Osteoblast (primary cell): ENCODE measurements at regions not wholly inside any gene's neighbourhood (a gene's known extent, or its start where the extent isn't known, plus 50 kb on each side); places are given as distances from the start of the nearest gene placed in this dataset.

Experiments used
- DNase-seq: peaks from one replicate; pipeline ENCODE4 v3.0.0; 2011; ENCODE audit warnings: low spot score, mixed read lengths; ENCODE audit not compliant: insufficient read length; ENCODE audit errors: missing footprints
- H2AFZ ChIP-seq: 2 replicates; pipeline ENCODE4 v1.6.0; 2011; ENCODE audit warnings: mild to moderate bottlenecking, low read length
- H3K27ac ChIP-seq: 2 replicates; pipeline ENCODE4 v1.5.1; 2011; ENCODE audit warnings: mild to moderate bottlenecking, low read depth, low read length, moderate library complexity
- H3K27me3 ChIP-seq: 2 replicates; pipeline ENCODE4 v1.6.0; 2012; ENCODE audit warnings: mild to moderate bottlenecking, control low read depth, inconsistent platforms, low read length, moderate library complexity; ENCODE audit not compliant: insufficient read depth
- H3K36me3 ChIP-seq: 2 replicates; pipeline ENCODE4 v1.5.1; 2011; ENCODE audit warnings: mild to moderate bottlenecking, low read length, control low read depth, moderate library complexity; ENCODE audit not compliant: insufficient read depth
- H3K4me1 ChIP-seq: 2 replicates; pipeline ENCODE4 v1.5.1; 2011; ENCODE audit warnings: mild to moderate bottlenecking, low read length, control low read depth, moderate library complexity; ENCODE audit not compliant: insufficient read depth
- H3K4me2 ChIP-seq: 2 replicates; pipeline ENCODE4 v1.6.0; 2011; ENCODE audit warnings: mild to moderate bottlenecking, low read length; ENCODE audit not compliant: insufficient read depth
- H3K4me3 ChIP-seq: fragments of 200-600 bp; sonication (generic); 3 replicates; pipeline ENCODE4 v1.5.1; 2012; ENCODE audit warnings: mild to moderate bottlenecking, low read length, inconsistent platforms; ENCODE audit not compliant: insufficient read depth
- H3K79me2 ChIP-seq: 2 replicates; pipeline ENCODE4 v1.6.0; 2012; ENCODE audit warnings: mild to moderate bottlenecking, low read length, control low read depth, inconsistent platforms; ENCODE audit not compliant: insufficient read depth
- H3K9me3 ChIP-seq: 2 replicates; pipeline ENCODE4 v1.5.1; 2011; ENCODE audit warnings: low read depth, low read length, control low read depth
- H4K20me1 ChIP-seq: 2 replicates; pipeline ENCODE4 v1.6.0; 2012; ENCODE audit warnings: mild to moderate bottlenecking, low read length, control low read depth; ENCODE audit not compliant: insufficient read depth
- TF ChIP-seq, protein P1 (sequence below): IDR thresholded peaks from 2 replicates; pipeline ENCODE4 v1.5.1; 2011; ENCODE audit warnings: mild to moderate bottlenecking, low read depth, low read length, moderate library complexity; ENCODE audit errors: extremely low read depth

DNA sequence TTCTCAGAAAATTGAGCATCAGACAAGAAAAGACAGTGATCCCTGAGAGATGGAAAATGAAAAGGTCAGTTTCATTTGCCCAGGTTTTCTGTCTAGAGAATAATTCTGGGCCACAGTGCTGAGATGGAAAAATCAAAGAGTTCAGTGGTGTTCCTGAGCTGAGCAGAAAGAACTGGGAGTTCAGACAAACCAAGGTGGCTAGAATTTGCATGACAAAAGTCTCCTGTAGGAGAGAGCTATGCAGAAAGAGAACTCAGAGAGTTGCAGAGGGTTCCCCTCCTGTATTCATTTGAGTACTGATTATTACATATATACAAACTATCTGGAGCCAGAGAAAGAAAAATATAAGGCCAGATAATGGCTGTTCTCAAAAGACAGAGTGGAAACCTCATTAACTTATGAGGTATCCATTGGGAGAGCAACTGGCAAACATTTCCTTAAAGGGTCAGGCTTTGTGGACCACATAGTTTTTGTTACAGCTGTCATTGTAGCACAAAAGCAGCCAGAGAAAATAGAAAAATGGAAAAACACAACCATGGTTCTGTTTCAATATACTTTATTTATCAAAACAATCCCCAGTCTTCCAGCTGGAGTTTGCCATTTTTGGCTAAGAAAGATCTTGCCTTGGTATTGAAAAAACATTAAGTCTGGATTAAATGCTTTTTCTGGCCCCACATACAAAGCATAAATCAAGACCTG, 1004.1 kb downstream of the TBL1XR1 start:
- Histone ChIP-seq H2AFZ (no peak overlapping the region), H3K27me3 (no peaks in the 10 kb centered on the region), H3K4me3 (no peak overlapping the region), H3K79me2 (no peaks in the 10 kb centered on the region), H3K4me2 (no peak overlapping the region), H4K20me1 (no peaks in the 10 kb centered on the region), H3K27ac (no peak overlapping the region), H3K9me3 (no peaks in the 10 kb centered on the region), H3K36me3 (no peaks in the 10 kb centered on the region), H3K4me1 (no peaks in the 10 kb centered on the region)
- DNase-seq = no peak
- TF ChIP-seq, protein P1, sequence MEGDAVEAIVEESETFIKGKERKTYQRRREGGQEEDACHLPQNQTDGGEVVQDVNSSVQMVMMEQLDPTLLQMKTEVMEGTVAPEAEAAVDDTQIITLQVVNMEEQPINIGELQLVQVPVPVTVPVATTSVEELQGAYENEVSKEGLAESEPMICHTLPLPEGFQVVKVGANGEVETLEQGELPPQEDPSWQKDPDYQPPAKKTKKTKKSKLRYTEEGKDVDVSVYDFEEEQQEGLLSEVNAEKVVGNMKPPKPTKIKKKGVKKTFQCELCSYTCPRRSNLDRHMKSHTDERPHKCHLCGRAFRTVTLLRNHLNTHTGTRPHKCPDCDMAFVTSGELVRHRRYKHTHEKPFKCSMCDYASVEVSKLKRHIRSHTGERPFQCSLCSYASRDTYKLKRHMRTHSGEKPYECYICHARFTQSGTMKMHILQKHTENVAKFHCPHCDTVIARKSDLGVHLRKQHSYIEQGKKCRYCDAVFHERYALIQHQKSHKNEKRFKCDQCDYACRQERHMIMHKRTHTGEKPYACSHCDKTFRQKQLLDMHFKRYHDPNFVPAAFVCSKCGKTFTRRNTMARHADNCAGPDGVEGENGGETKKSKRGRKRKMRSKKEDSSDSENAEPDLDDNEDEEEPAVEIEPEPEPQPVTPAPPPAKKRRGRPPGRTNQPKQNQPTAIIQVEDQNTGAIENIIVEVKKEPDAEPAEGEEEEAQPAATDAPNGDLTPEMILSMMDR = no peak

DNA sequence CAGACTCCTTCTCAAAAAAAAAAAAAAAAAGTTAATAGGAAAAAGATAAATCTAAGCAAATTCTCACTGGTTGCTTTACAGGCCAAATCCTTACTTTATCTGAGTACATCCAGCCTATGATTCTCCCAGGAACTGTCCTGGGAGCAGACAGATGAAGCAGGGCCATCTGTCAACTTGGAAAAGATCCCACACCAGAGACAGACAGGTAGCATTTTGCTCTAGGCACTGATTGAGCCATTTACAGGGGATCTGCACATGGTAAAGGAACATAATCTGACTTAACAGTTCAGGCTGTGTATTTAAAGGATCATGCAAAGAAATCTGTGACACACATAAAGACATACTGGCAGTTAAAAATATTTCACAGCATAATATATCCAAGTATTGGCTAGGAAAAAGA, 1006.5 kb downstream of the TBL1XR1 start:
- Histone ChIP-seq H2AFZ (no peak overlapping the region), H3K4me1 (no peaks in the 10 kb centered on the region), H3K27me3 (no peaks in the 10 kb centered on the region), H3K27ac (no peak overlapping the region), H3K79me2 (no peaks in the 10 kb centered on the region), H4K20me1 (no peaks in the 10 kb centered on the region), H3K36me3 (no peaks in the 10 kb centered on the region), H3K9me3 (no peaks in the 10 kb centered on the region), H3K4me3 (no peak overlapping the region), H3K4me2 (no peak overlapping the region)
- TF ChIP-seq, protein P1 = no peak
- DNase-seq = no peak

DNA sequence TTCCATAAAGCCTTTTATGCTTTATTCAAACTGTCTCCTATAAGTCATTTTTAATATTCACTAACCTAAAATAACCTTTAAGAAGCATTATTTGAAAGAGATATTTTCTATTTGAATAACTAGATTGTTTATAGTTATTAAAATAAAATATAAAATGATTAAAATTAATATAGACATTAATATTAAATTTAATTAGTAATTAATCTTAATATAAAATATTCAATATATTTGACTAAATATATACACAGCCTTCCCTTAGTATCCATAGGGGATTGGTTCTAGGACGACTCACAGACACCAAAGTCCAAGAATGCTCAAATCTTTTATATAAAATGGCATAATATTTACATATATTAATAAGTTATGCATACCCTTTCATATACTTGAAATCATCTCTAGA, 1014.1 kb downstream of the TBL1XR1 start:
- H3K36me3 ChIP-seq = no peaks in the 10 kb centered on the region
- no peaks in the 10 kb centered on the region for H3K79me2 ChIP-seq
- H3K9me3 ChIP-seq = no peaks in the 10 kb centered on the region
- no peak overlapping the region for H3K4me3 ChIP-seq
- H3K27ac ChIP-seq = no peak overlapping the region
- no peak overlapping the region for H2AFZ ChIP-seq
- H4K20me1 ChIP-seq = no peaks in the 10 kb centered on the region
- no peaks in the 10 kb centered on the region for H3K27me3 ChIP-seq
- no peaks in the 10 kb centered on the region for H3K4me1 ChIP-seq
- H3K4me2 ChIP-seq = no peak overlapping the region
- DNase-seq = no peak
- TF ChIP-seq, protein P1 = no peak

DNA sequence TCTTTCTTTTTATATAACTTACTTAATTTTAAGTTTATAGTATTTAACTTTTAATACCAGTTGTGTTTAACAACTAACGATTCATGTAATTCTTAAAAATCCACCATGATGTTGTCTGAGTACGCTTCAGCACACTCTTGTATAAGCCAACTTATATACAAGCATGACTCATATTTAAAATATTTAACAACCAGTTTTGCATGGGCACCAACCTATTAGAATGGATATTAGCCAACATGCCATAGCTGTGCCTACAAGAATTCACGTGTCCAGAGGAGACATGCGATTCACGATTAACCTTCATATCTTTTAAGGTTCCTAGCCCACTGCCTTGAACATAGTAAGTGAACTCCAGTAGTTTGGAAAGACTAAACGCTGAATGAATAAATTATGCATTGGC, 1023.2 kb downstream of the TBL1XR1 start:
- Histone ChIP-seq H3K9me3 (no peaks in the 10 kb centered on the region), H4K20me1 (no peaks in the 10 kb centered on the region), H3K4me2 (no peak overlapping the region), H3K79me2 (no peaks in the 10 kb centered on the region), H3K27me3 (no peaks in the 10 kb centered on the region), H3K4me1 (no peaks in the 10 kb centered on the region), H3K4me3 (no peak overlapping the region), H2AFZ (no peak overlapping the region), H3K27ac (no peak overlapping the region), H3K36me3 (no peaks in the 10 kb centered on the region)
- no peak for DNase-seq
- TF ChIP-seq, protein P1 = no peak
